ENCODE measurements at regions not wholly inside any gene's neighbourhood (a gene's known extent, or its start where the extent isn't known, plus 50 kb on each side); places are given as distances from the start of the nearest gene placed in this dataset.

GRCh38 chr5:173537228-173537627, 79.2 kb downstream of the BOD1 start:
- H4K5ac ChIP-seq (ENCODE audit: low read length) = no peak overlapping the region
- no peak overlapping the region for H3K9ac ChIP-seq (ENCODE audit: low read length)
- H2BK120ac ChIP-seq (ENCODE audit: low read depth, low read length) = no peak overlapping the region
- H3K36me3 ChIP-seq (ENCODE audit: control insufficient read depth, insufficient read depth, low read length) = no peaks in the 10 kb centered on the region
- H3K79me1 ChIP-seq (ENCODE audit: low read length) = no peaks in the 10 kb centered on the region
- no peak for DNase-seq
- H3K18ac ChIP-seq (ENCODE audit: low read length) = no peak overlapping the region
- H3K27me3 ChIP-seq (ENCODE audit: insufficient read depth, low read length, poor library complexity) = no peaks in the 10 kb centered on the region
- no peak overlapping the region for H3K27ac ChIP-seq (ENCODE audit: low read depth, low read length)
- no peaks in the 10 kb centered on the region for H3K79me2 ChIP-seq (ENCODE audit: control insufficient read depth, insufficient read depth, low read length)
- H3K4me1 ChIP-seq (ENCODE audit: control insufficient read depth, low read depth, low read length) = no peaks in the 10 kb centered on the region
- no peak overlapping the region for H3K56ac ChIP-seq (ENCODE audit: low read length)
- no peak overlapping the region for H3K4me3 ChIP-seq (ENCODE audit: low read length)
- H2BK5ac ChIP-seq (ENCODE audit: low read length) = no peak overlapping the region
- no peak overlapping the region for H2AK5ac ChIP-seq (ENCODE audit: low read length)
- H3K23ac ChIP-seq (ENCODE audit: low read length) = no peak overlapping the region
- no CpG with 5 or more reads among the region's 5 CpGs for WGBS (ENCODE audit: extremely low coverage, insufficient coverage, low lambda C conversion rate)
- H4K8ac ChIP-seq (ENCODE audit: low read depth, low read length) = no peak overlapping the region
- no peak overlapping the region for H2BK15ac ChIP-seq (replicated peaks; ENCODE audit: low read depth)
- H3K4ac ChIP-seq (ENCODE audit: low read depth, low read length) = no peak overlapping the region
- no peak overlapping the region for H3K4me2 ChIP-seq (ENCODE audit: low read length)

- Histone ChIP-seq H3K4me1 (ENCODE audit: control insufficient read depth, low read depth, low read length) (no peaks in the 10 kb centered on the region), H3K4me3 (ENCODE audit: low read length) (no peak overlapping the region), H3K79me2 (ENCODE audit: control insufficient read depth, insufficient read depth, low read length) (no peaks in the 10 kb centered on the region), H2BK15ac (replicated peaks; ENCODE audit: low read depth) (no peak overlapping the region), H3K9ac (ENCODE audit: low read length) (no peak overlapping the region), H3K36me3 (ENCODE audit: control insufficient read depth, insufficient read depth, low read length) (no peaks in the 10 kb centered on the region), H3K4me2 (ENCODE audit: low read length) (no peak overlapping the region), H3K4ac (ENCODE audit: low read depth, low read length) (no peak overlapping the region), H2BK120ac (ENCODE audit: low read depth, low read length) (no peak overlapping the region), H3K18ac (ENCODE audit: low read length) (no peak overlapping the region), H3K23ac (ENCODE audit: low read length) (no peak overlapping the region), H2AK5ac (ENCODE audit: low read length) (no peak overlapping the region), H3K27ac (ENCODE audit: low read depth, low read length) (no peak overlapping the region), H4K5ac (ENCODE audit: low read length) (no peak overlapping the region), H3K79me1 (ENCODE audit: low read length) (no peaks in the 10 kb centered on the region), H4K8ac (ENCODE audit: low read depth, low read length) (no peak overlapping the region), H3K27me3 (ENCODE audit: insufficient read depth, low read length, poor library complexity) (no peaks in the 10 kb centered on the region), H3K56ac (ENCODE audit: low read length) (no peak overlapping the region), H2BK5ac (ENCODE audit: low read length) (no peak overlapping the region)
- peak; percentile 15 for DNase-seq
- WGBS (ENCODE audit: extremely low coverage, insufficient coverage, low lambda C conversion rate) = no CpG with 5 or more reads among the region's 3 CpGs
Observed at GRCh38 chr5:173535976-173536639, 80.3 kb downstream of the BOD1 start.

- Histone ChIP-seq H3K23ac (ENCODE audit: low read length) (no peak overlapping the region), H3K27ac (ENCODE audit: low read depth, low read length) (no peak overlapping the region), H3K4me2 (ENCODE audit: low read length) (no peak overlapping the region), H4K8ac (ENCODE audit: low read depth, low read length) (no peak overlapping the region), H3K36me3 (ENCODE audit: control insufficient read depth, insufficient read depth, low read length) (no peaks in the 10 kb centered on the region), H3K27me3 (ENCODE audit: insufficient read depth, low read length, poor library complexity) (no peaks in the 10 kb centered on the region), H3K9ac (ENCODE audit: low read length) (no peak overlapping the region), H4K5ac (ENCODE audit: low read length) (no peak overlapping the region), H3K79me2 (ENCODE audit: control insufficient read depth, insufficient read depth, low read length) (no peaks in the 10 kb centered on the region), H2BK5ac (ENCODE audit: low read length) (no peak overlapping the region), H3K18ac (ENCODE audit: low read length) (no peak overlapping the region), H3K56ac (ENCODE audit: low read length) (no peak overlapping the region), H2BK120ac (ENCODE audit: low read depth, low read length) (no peak overlapping the region), H2AK5ac (ENCODE audit: low read length) (no peak overlapping the region), H2BK15ac (replicated peaks; ENCODE audit: low read depth) (no peak overlapping the region), H3K4me3 (ENCODE audit: low read length) (no peak overlapping the region), H3K4me1 (ENCODE audit: control insufficient read depth, low read depth, low read length) (no peaks in the 10 kb centered on the region), H3K4ac (ENCODE audit: low read depth, low read length) (no peak overlapping the region), H3K79me1 (ENCODE audit: low read length) (no peaks in the 10 kb centered on the region)
- WGBS (ENCODE audit: extremely low coverage, insufficient coverage, low lambda C conversion rate) = no CpG with 5 or more reads among the region's 1 CpG
- no peak for DNase-seq
Observed at GRCh38 chr5:173535166-173535975, 81.1 kb downstream of the BOD1 start.

GRCh38 chr5:173534664-173535063, 81.8 kb downstream of the BOD1 start:
- H2BK15ac ChIP-seq (replicated peaks; ENCODE audit: low read depth) = no peak overlapping the region
- H3K79me1 ChIP-seq (ENCODE audit: low read length) = no peaks in the 10 kb centered on the region
- no peak overlapping the region for H2BK5ac ChIP-seq (ENCODE audit: low read length)
- no peaks in the 10 kb centered on the region for H3K27me3 ChIP-seq (ENCODE audit: insufficient read depth, low read length, poor library complexity)
- H3K56ac ChIP-seq (ENCODE audit: low read length) = no peak overlapping the region
- H3K79me2 ChIP-seq (ENCODE audit: control insufficient read depth, insufficient read depth, low read length) = no peaks in the 10 kb centered on the region
- no peak overlapping the region for H3K4me3 ChIP-seq (ENCODE audit: low read length)
- no peaks in the 10 kb centered on the region for H3K4me1 ChIP-seq (ENCODE audit: control insufficient read depth, low read depth, low read length)
- H3K27ac ChIP-seq (ENCODE audit: low read depth, low read length) = no peak overlapping the region
- DNase-seq = no peak
- no peak overlapping the region for H3K9ac ChIP-seq (ENCODE audit: low read length)
- no peak overlapping the region for H3K18ac ChIP-seq (ENCODE audit: low read length)
- no peak overlapping the region for H3K23ac ChIP-seq (ENCODE audit: low read length)
- no peak overlapping the region for H3K4ac ChIP-seq (ENCODE audit: low read depth, low read length)
- no peak overlapping the region for H4K5ac ChIP-seq (ENCODE audit: low read length)
- H4K8ac ChIP-seq (ENCODE audit: low read depth, low read length) = no peak overlapping the region
- no peaks in the 10 kb centered on the region for H3K36me3 ChIP-seq (ENCODE audit: control insufficient read depth, insufficient read depth, low read length)
- no peak overlapping the region for H3K4me2 ChIP-seq (ENCODE audit: low read length)
- no peak overlapping the region for H2AK5ac ChIP-seq (ENCODE audit: low read length)
- no peak overlapping the region for H2BK120ac ChIP-seq (ENCODE audit: low read depth, low read length)
- no CpG with 5 or more reads among the region's 2 CpGs for WGBS (ENCODE audit: extremely low coverage, insufficient coverage, low lambda C conversion rate)

GRCh38 chr5:173534031-173534430, 82.4 kb downstream of the BOD1 start:
- WGBS (ENCODE audit: extremely low coverage, insufficient coverage, low lambda C conversion rate) = no CpG with 5 or more reads among the region's 1 CpG
- no peak overlapping the region for H3K56ac ChIP-seq (ENCODE audit: low read length)

More at GRCh38 chr5:173534031-173534430, 82.4 kb downstream of the BOD1 start:
- Histone ChIP-seq H4K5ac (ENCODE audit: low read length) (no peak overlapping the region), H3K27me3 (ENCODE audit: insufficient read depth, low read length, poor library complexity) (no peaks in the 10 kb centered on the region), H2BK120ac (ENCODE audit: low read depth, low read length) (no peak overlapping the region), H3K4me2 (ENCODE audit: low read length) (no peak overlapping the region), H3K9ac (ENCODE audit: low read length) (no peak overlapping the region), H3K18ac (ENCODE audit: low read length) (no peak overlapping the region), H3K79me1 (ENCODE audit: low read length) (no peaks in the 10 kb centered on the region), H2BK5ac (ENCODE audit: low read length) (no peak overlapping the region), H4K8ac (ENCODE audit: low read depth, low read length) (no peak overlapping the region), H3K4ac (ENCODE audit: low read depth, low read length) (no peak overlapping the region), H3K23ac (ENCODE audit: low read length) (no peak overlapping the region), H2BK15ac (replicated peaks; ENCODE audit: low read depth) (no peak overlapping the region), H3K27ac (ENCODE audit: low read depth, low read length) (no peak overlapping the region), H3K4me3 (ENCODE audit: low read length) (no peak overlapping the region), H2AK5ac (ENCODE audit: low read length) (no peak overlapping the region), H3K4me1 (ENCODE audit: control insufficient read depth, low read depth, low read length) (no peaks in the 10 kb centered on the region), H3K36me3 (ENCODE audit: control insufficient read depth, insufficient read depth, low read length) (no peaks in the 10 kb centered on the region), H3K79me2 (ENCODE audit: control insufficient read depth, insufficient read depth, low read length) (no peaks in the 10 kb centered on the region)
- DNase-seq = no peak

Measured in mesendoderm (in vitro differentiated cells).